HL-60 (cell line): ENCODE measurements at regions not wholly inside any gene's neighbourhood (a gene's known extent, or its start where the extent isn't known, plus 50 kb on each side); places are given as distances from the start of the nearest gene placed in this dataset.

Experiments used
- DNase-seq, 2 experiments: peaks; one replicate each; pipeline ENCODE4 v3.0.0-alpha.2; 2010 to 2020; ENCODE audit warnings: low read depth in 1 of 2, low spot score in 1 of 2
- H3K27ac ChIP-seq: fragments of 250-450 bp; sonication (Bioruptor Pico); replicated peaks from 2 replicates; pipeline ENCODE4 v1.5.1; 2020; ENCODE audit warnings: mild to moderate bottlenecking, moderate library complexity
- H3K27me3 ChIP-seq: fragments of 250-450 bp; sonication (Bioruptor Pico); 2 replicates; pipeline ENCODE4 v1.5.1; 2021; ENCODE audit warnings: mild to moderate bottlenecking, moderate library complexity; ENCODE audit not compliant: insufficient read depth, poor library complexity, severe bottlenecking
- H3K4me3 ChIP-seq: replicated peaks from 2 replicates; pipeline ENCODE4 v1.5.1; 2011; ENCODE audit warnings: mild to moderate bottlenecking, control low read depth, low read length; ENCODE audit not compliant: insufficient read depth
- GABPA ChIP-seq: IDR thresholded peaks from 2 replicates; pipeline ENCODE4 v1.6.1; 2012; ENCODE audit warnings: low read depth
- POLR2AphosphoS5 ChIP-seq: IDR thresholded peaks from 2 replicates; pipeline ENCODE4 v1.6.1; 2012; ENCODE audit warnings: low read depth
- SPI1 ChIP-seq: IDR thresholded peaks from 2 replicates; pipeline ENCODE4 v1.6.1; 2012; ENCODE audit warnings: low read depth, mild to moderate bottlenecking, borderline replicate concordance
- TF ChIP-seq, protein P1 (sequence below): IDR thresholded peaks from 2 replicates; pipeline ENCODE4 v1.6.1; 2012; ENCODE audit warnings: low read depth; ENCODE audit not compliant: insufficient replicate concordance
- TF ChIP-seq, protein P2 (sequence below): IDR thresholded peaks from one replicate; pipeline ENCODE4 v1.5.1; 2011; ENCODE audit warnings: low read length, control low read depth, inconsistent platforms; ENCODE audit not compliant: insufficient read depth

- Histone ChIP-seq H3K27me3 (no peaks in the 10 kb centered on the region), H3K27ac (no peak overlapping the region), H3K4me3 (no peak overlapping the region)
- DNase-seq = no peak
- no peak for TF ChIP-seq GABPA
- TF ChIP-seq, protein P1, sequence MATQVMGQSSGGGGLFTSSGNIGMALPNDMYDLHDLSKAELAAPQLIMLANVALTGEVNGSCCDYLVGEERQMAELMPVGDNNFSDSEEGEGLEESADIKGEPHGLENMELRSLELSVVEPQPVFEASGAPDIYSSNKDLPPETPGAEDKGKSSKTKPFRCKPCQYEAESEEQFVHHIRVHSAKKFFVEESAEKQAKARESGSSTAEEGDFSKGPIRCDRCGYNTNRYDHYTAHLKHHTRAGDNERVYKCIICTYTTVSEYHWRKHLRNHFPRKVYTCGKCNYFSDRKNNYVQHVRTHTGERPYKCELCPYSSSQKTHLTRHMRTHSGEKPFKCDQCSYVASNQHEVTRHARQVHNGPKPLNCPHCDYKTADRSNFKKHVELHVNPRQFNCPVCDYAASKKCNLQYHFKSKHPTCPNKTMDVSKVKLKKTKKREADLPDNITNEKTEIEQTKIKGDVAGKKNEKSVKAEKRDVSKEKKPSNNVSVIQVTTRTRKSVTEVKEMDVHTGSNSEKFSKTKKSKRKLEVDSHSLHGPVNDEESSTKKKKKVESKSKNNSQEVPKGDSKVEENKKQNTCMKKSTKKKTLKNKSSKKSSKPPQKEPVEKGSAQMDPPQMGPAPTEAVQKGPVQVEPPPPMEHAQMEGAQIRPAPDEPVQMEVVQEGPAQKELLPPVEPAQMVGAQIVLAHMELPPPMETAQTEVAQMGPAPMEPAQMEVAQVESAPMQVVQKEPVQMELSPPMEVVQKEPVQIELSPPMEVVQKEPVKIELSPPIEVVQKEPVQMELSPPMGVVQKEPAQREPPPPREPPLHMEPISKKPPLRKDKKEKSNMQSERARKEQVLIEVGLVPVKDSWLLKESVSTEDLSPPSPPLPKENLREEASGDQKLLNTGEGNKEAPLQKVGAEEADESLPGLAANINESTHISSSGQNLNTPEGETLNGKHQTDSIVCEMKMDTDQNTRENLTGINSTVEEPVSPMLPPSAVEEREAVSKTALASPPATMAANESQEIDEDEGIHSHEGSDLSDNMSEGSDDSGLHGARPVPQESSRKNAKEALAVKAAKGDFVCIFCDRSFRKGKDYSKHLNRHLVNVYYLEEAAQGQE = no peak
- TF ChIP-seq, protein P2, sequence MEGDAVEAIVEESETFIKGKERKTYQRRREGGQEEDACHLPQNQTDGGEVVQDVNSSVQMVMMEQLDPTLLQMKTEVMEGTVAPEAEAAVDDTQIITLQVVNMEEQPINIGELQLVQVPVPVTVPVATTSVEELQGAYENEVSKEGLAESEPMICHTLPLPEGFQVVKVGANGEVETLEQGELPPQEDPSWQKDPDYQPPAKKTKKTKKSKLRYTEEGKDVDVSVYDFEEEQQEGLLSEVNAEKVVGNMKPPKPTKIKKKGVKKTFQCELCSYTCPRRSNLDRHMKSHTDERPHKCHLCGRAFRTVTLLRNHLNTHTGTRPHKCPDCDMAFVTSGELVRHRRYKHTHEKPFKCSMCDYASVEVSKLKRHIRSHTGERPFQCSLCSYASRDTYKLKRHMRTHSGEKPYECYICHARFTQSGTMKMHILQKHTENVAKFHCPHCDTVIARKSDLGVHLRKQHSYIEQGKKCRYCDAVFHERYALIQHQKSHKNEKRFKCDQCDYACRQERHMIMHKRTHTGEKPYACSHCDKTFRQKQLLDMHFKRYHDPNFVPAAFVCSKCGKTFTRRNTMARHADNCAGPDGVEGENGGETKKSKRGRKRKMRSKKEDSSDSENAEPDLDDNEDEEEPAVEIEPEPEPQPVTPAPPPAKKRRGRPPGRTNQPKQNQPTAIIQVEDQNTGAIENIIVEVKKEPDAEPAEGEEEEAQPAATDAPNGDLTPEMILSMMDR = no peak
- no peak for TF ChIP-seq POLR2AphosphoS5
- TF ChIP-seq SPI1 = no peak
Measured at GRCh38 chr1:101730559-101730958, 266.2 kb downstream of the OLFM3 start.

DNA sequence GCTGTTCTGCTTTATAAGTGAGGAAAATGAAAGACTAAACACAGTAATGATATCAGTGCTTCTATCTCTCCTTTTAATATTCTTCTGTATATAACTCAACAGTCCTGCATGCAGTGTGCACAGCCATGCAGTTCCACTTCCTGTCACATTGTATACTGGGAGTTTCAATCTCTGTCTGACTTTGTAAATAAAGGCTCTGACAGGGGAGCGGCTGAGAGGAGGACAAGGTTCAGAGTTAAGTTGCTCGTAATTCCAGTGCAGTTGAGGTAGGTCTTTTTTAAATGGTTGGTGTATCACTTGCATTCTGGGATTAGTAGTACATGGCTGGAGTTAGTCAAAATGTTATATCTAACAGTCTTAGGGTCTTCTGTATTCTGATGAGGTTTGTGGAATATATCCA is 264.5 kb downstream of the OLFM3 start:
- H3K27ac ChIP-seq = no peak overlapping the region
- no peak overlapping the region for H3K4me3 ChIP-seq
- no peak for DNase-seq
- no peaks in the 10 kb centered on the region for H3K27me3 ChIP-seq
- TF ChIP-seq GABPA = no peak
- no peak for TF ChIP-seq POLR2AphosphoS5
- no peak for TF ChIP-seq SPI1
- TF ChIP-seq, protein P1 = no peak
- TF ChIP-seq, protein P2 = no peak

DNA sequence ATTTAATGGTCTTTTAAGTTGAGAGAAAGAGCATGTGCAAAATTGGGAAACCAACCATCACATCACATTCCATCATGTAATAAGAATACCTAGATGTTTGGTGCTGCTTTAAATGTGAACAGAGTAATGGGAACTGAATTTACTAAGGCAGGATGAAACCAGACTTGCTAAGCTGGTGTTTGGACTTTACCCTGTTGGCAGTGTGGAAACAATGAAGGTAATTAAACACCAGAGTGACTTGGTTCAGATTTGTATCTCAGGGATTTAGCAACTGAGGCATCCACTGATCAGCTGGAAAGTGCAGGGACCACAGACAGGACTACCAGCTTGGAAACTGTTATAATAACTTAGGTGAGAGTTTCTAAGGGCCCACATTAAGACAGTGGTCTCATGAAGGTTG is 263.4 kb downstream of the OLFM3 start:
- H3K27ac ChIP-seq = no peak overlapping the region
- no peak overlapping the region for H3K4me3 ChIP-seq
- H3K27me3 ChIP-seq = no peaks in the 10 kb centered on the region
- TF ChIP-seq SPI1 (no peak), GABPA (no peak), POLR2AphosphoS5 (no peak)
- TF ChIP-seq, protein P2 = no peak
- TF ChIP-seq, protein P1 = no peak
- no peak for DNase-seq
